MG63 (cell line): ENCODE measurements at regions not wholly inside any gene's neighbourhood (a gene's known extent, or its start where the extent isn't known, plus 50 kb on each side); places are given as distances from the start of the nearest gene placed in this dataset.
A peak's percentile ranks its signal among the peaks of the same experiment; 100 is the strongest.
"Not testable (repeated sequence)": the region's sequence is repeated elsewhere in the genome, so short reads cannot be mapped to it uniquely, and the experiment has no call there.

Experiments used
- DNase-seq: peaks from one replicate; pipeline ENCODE4 v3.0.0-alpha.2; 2020
- H3K27me3 ChIP-seq: fragments of 250-450 bp; sonication (Bioruptor Pico); 2 replicates; pipeline ENCODE4 v1.5.1; 2020; ENCODE audit warnings: mild to moderate bottlenecking, moderate library complexity
- H3K36me3 ChIP-seq: fragments of 250-450 bp; sonication (Bioruptor Pico); 2 replicates; pipeline ENCODE4 v1.5.1; 2020; ENCODE audit warnings: mild to moderate bottlenecking, moderate library complexity
- H3K4me3 ChIP-seq: fragments of 250-450 bp; sonication (Bioruptor Pico); 2 replicates; pipeline ENCODE4 v1.5.1; 2020; ENCODE audit warnings: mild to moderate bottlenecking, moderate library complexity
- H3K9me3 ChIP-seq: fragments of 250-450 bp; sonication (Bioruptor Pico); 2 replicates; pipeline ENCODE4 v1.5.1; 2020; ENCODE audit warnings: mild to moderate bottlenecking, moderate library complexity

GRCh38 chr3:10669490-10670048 is 146.5 kb upstream of the SLC6A11 start:
- H3K27me3 ChIP-seq, result no peaks in the 10 kb centered on the region
- H3K36me3 ChIP-seq, result no peaks in the 10 kb centered on the region
- no peak overlapping the region for H3K4me3 ChIP-seq
- H3K9me3 ChIP-seq, result no peaks in the 10 kb centered on the region
- DNase-seq, result no peak

GRCh38 chr3:10672422-10672821 is 143.6 kb upstream of the SLC6A11 start:
- H3K9me3 ChIP-seq, result no peaks in the 10 kb centered on the region
- H3K27me3 ChIP-seq, result no peaks in the 10 kb centered on the region
- DNase-seq, result no peak
- no peaks in the 10 kb centered on the region for H3K36me3 ChIP-seq
- no peak overlapping the region for H3K4me3 ChIP-seq

- Histone ChIP-seq H3K9me3 (no peaks in the 10 kb centered on the region), H3K36me3 (no peaks in the 10 kb centered on the region), H3K27me3 (no peaks in the 10 kb centered on the region), H3K4me3 (no peak overlapping the region)
- no peak for DNase-seq
Measured at GRCh38 chr3:10674578-10674977, 141.4 kb upstream of the SLC6A11 start.

- no peaks in the 10 kb centered on the region for H3K36me3 ChIP-seq
- no peak overlapping the region for H3K4me3 ChIP-seq
- no peak for DNase-seq
- no peaks in the 10 kb centered on the region for H3K27me3 ChIP-seq
- H3K9me3 ChIP-seq, result no peaks in the 10 kb centered on the region
Measured at GRCh38 chr3:10676905-10677304, 139.1 kb upstream of the SLC6A11 start.

GRCh38 chr3:10678796-10679376 is 137.1 kb upstream of the SLC6A11 start:
- no peaks in the 10 kb centered on the region for H3K9me3 ChIP-seq
- H3K36me3 ChIP-seq, result no peaks in the 10 kb centered on the region
- H3K27me3 ChIP-seq, result no peaks in the 10 kb centered on the region
- H3K4me3 ChIP-seq, result no peak overlapping the region
- no peak for DNase-seq

- H3K36me3 ChIP-seq, result no peaks in the 10 kb centered on the region
- no peaks in the 10 kb centered on the region for H3K9me3 ChIP-seq
- H3K4me3 ChIP-seq, result no peak overlapping the region
- H3K27me3 ChIP-seq, result no peaks in the 10 kb centered on the region
- DNase-seq, result no peak
Measured at GRCh38 chr3:10680796-10681195, 135.2 kb upstream of the SLC6A11 start.

GRCh38 chr3:10682692-10683091 is 133.3 kb upstream of the SLC6A11 start:
- DNase-seq, result no peak
- H3K4me3 ChIP-seq, result no peak overlapping the region
- H3K9me3 ChIP-seq, result no peaks in the 10 kb centered on the region
- H3K36me3 ChIP-seq, result no peaks in the 10 kb centered on the region
- no peaks in the 10 kb centered on the region for H3K27me3 ChIP-seq

GRCh38 chr3:10683106-10683505 is 132.9 kb upstream of the SLC6A11 start:
- Histone ChIP-seq H3K4me3 (no peak overlapping the region), H3K9me3 (no peaks in the 10 kb centered on the region), H3K27me3 (no peaks in the 10 kb centered on the region), H3K36me3 (no peaks in the 10 kb centered on the region)
- no peak for DNase-seq

GRCh38 chr3:10688126-10688525 is 127.9 kb upstream of the SLC6A11 start:
- no peak overlapping the region for H3K4me3 ChIP-seq
- no peaks in the 10 kb centered on the region for H3K9me3 ChIP-seq
- no peaks in the 10 kb centered on the region for H3K36me3 ChIP-seq
- H3K27me3 ChIP-seq, result no peaks in the 10 kb centered on the region
- DNase-seq, result no peak

- no peak overlapping the region for H3K4me3 ChIP-seq
- no peaks in the 10 kb centered on the region for H3K27me3 ChIP-seq
- H3K36me3 ChIP-seq, result no peaks in the 10 kb centered on the region
- no peaks in the 10 kb centered on the region for H3K9me3 ChIP-seq
- DNase-seq, result no peak
Measured at GRCh38 chr3:10688548-10689172, 127.4 kb upstream of the SLC6A11 start.

GRCh38 chr3:10692039-10692622 is 123.9 kb upstream of the SLC6A11 start:
- DNase-seq, result no peak
- Histone ChIP-seq H3K36me3 (no peaks in the 10 kb centered on the region), H3K9me3 (no peaks in the 10 kb centered on the region), H3K27me3 (no peaks in the 10 kb centered on the region), H3K4me3 (no peak overlapping the region)

GRCh38 chr3:10693457-10693856 is 122.6 kb upstream of the SLC6A11 start:
- no peaks in the 10 kb centered on the region for H3K36me3 ChIP-seq
- DNase-seq, result no peak
- no peak overlapping the region for H3K4me3 ChIP-seq
- no peaks in the 10 kb centered on the region for H3K27me3 ChIP-seq
- no peaks in the 10 kb centered on the region for H3K9me3 ChIP-seq

GRCh38 chr3:10694179-10694578 is 121.8 kb upstream of the SLC6A11 start:
- Histone ChIP-seq H3K27me3 (no peaks in the 10 kb centered on the region), H3K36me3 (no peaks in the 10 kb centered on the region), H3K4me3 (no peak overlapping the region), H3K9me3 (no peaks in the 10 kb centered on the region)
- no peak for DNase-seq

- not testable (repeated sequence) for H3K9me3 ChIP-seq, H3K27me3 ChIP-seq, DNase-seq, H3K4me3 ChIP-seq, H3K36me3 ChIP-seq
Measured at GRCh38 chr3:10695186-10695585, 120.8 kb upstream of the SLC6A11 start.

- no peak overlapping the region for H3K4me3 ChIP-seq
- H3K9me3 ChIP-seq, result no peaks in the 10 kb centered on the region
- DNase-seq, result no peak
- no peaks in the 10 kb centered on the region for H3K36me3 ChIP-seq
- no peaks in the 10 kb centered on the region for H3K27me3 ChIP-seq
Measured at GRCh38 chr3:10695595-10696285, 120.3 kb upstream of the SLC6A11 start.

GRCh38 chr3:10697918-10698317 is 118.1 kb upstream of the SLC6A11 start:
- no peaks in the 10 kb centered on the region for H3K36me3 ChIP-seq
- DNase-seq, result peak; percentile 28

GRCh38 chr3:10700821-10701220 is 115.2 kb upstream of the SLC6A11 start:
- H3K4me3 ChIP-seq, result no peak overlapping the region
- H3K27me3 ChIP-seq, result no peaks in the 10 kb centered on the region
- H3K9me3 ChIP-seq, result no peaks in the 10 kb centered on the region
- no peak for DNase-seq
- H3K36me3 ChIP-seq, result no peaks in the 10 kb centered on the region

More at GRCh38 chr3:10697918-10698317, 118.1 kb upstream of the SLC6A11 start:
- Histone ChIP-seq H3K27me3 (no peaks in the 10 kb centered on the region), H3K4me3 (no peak overlapping the region), H3K9me3 (no peaks in the 10 kb centered on the region)
